ENCODE measurements at regions not wholly inside any gene's neighbourhood (a gene's known extent, or its start where the extent isn't known, plus 50 kb on each side); places are given as distances from the start of the nearest gene placed in this dataset.

GRCh38 chr6:104473021-104473429 lies 386.7 kb downstream of the HACE1 start:
- Histone ChIP-seq H3K27me3 (no peaks in the 10 kb centered on the region), H3K9me3 (no peaks in the 10 kb centered on the region), H3K27ac (no peak overlapping the region), H3K36me3 (no peaks in the 10 kb centered on the region), H3K4me1 (no peaks in the 10 kb centered on the region), H3K4me3 (no peak overlapping the region)
- TF ChIP-seq, protein P1, sequence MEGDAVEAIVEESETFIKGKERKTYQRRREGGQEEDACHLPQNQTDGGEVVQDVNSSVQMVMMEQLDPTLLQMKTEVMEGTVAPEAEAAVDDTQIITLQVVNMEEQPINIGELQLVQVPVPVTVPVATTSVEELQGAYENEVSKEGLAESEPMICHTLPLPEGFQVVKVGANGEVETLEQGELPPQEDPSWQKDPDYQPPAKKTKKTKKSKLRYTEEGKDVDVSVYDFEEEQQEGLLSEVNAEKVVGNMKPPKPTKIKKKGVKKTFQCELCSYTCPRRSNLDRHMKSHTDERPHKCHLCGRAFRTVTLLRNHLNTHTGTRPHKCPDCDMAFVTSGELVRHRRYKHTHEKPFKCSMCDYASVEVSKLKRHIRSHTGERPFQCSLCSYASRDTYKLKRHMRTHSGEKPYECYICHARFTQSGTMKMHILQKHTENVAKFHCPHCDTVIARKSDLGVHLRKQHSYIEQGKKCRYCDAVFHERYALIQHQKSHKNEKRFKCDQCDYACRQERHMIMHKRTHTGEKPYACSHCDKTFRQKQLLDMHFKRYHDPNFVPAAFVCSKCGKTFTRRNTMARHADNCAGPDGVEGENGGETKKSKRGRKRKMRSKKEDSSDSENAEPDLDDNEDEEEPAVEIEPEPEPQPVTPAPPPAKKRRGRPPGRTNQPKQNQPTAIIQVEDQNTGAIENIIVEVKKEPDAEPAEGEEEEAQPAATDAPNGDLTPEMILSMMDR (IDR thresholded peaks at IDR 0.05): no peak
- no peak for TF ChIP-seq POLR2A (IDR thresholded peaks at IDR 0.05)
- no peak for TF ChIP-seq POLR2AphosphoS5 (IDR thresholded peaks at IDR 0.05)
- no peak for TF ChIP-seq EP300 (IDR thresholded peaks at IDR 0.05; ENCODE audit: low read depth)
- in situ Hi-C loops (cut with MboI; ENCODE audit: low pct_ligation_motif_present in 1 of 4, low pct_unique_long_range_greater_than_20kb in 1 of 4, low sequenced_read_pairs in 3 of 4): no loop called here
- no peak for DNase-seq
- 60 to 68% methylated on average over 1 to 4 of the region's 4 CpGs for WGBS, 2 donors (ENCODE audit: low coverage in 1 of 2)
- intact Hi-C loops (cut with DNase I; ENCODE audit: low total_unique reads): no loop called here

DNA sequence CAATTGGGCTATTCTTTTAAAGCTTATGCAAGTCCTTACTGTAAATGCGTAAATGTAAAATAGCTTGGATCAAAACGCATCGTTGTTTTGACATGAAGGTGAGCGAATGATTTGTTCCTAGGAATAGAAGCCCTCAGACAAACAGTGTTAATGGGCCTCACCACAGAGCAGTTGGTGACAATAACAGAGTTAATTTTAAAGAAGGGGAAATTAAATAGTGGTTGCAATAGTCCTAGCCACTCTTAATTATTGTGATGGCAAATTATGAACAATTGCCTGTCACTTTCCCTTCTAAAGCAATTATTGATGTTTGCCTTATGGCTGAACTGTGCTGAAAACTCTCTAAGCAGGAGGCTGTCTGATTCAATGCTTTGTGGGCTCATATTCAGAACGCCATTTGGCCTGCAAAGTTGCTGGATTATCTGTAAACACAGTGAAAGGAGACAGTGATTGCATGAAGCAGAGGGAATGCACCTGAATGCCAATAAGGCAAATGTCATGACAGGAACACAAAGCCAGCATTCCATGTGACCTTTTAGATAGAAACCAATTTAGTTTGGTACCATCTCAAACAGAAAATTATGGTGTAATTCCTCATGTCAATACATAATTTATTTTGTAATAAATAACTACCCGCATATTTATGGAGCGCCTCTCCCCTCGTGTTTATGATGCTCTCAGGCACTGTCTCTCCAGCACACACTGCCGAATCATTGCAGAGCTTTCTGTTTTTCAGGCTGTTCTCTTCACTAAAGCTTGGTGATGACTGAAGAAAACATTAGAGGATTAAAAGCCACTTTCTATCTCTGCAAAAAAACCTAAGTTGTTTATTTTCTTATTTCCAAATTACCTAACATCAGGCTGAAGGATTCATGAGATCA lies 387.5 kb downstream of the HACE1 start:
- DNase-seq: no peak
- Histone ChIP-seq H3K4me1 (no peaks in the 10 kb centered on the region), H3K4me3 (no peak overlapping the region), H3K36me3 (no peaks in the 10 kb centered on the region), H3K27ac (no peak overlapping the region), H3K27me3 (no peaks in the 10 kb centered on the region), H3K9me3 (no peaks in the 10 kb centered on the region)
- WGBS, 2 donors (ENCODE audit: low coverage in 1 of 2): 65 to 67% methylated on average over 8 to 9 of the region's 9 CpGs
- TF ChIP-seq POLR2AphosphoS5 (IDR thresholded peaks at IDR 0.05): no peak
- TF ChIP-seq, protein P1 (IDR thresholded peaks at IDR 0.05): no peak
- no peak for TF ChIP-seq EP300 (IDR thresholded peaks at IDR 0.05; ENCODE audit: low read depth)
- in situ Hi-C loops (cut with MboI; ENCODE audit: low pct_ligation_motif_present in 1 of 4, low pct_unique_long_range_greater_than_20kb in 1 of 4, low sequenced_read_pairs in 3 of 4) (no loop called here), intact Hi-C loops (cut with DNase I; ENCODE audit: low total_unique reads) (no loop called here)

GRCh38 chr6:104466306-104466705 lies 393.4 kb downstream of the HACE1 start:
- Histone ChIP-seq H3K9me3 (no peaks in the 10 kb centered on the region), H3K36me3 (no peaks in the 10 kb centered on the region), H3K4me3 (no peak overlapping the region), H3K4me1 (no peaks in the 10 kb centered on the region), H3K27me3 (no peaks in the 10 kb centered on the region), H3K27ac (no peak overlapping the region)
- in situ Hi-C loops (cut with MboI; ENCODE audit: low pct_ligation_motif_present in 1 of 4, low pct_unique_long_range_greater_than_20kb in 1 of 4, low sequenced_read_pairs in 3 of 4): no loop called here
- intact Hi-C loops (cut with DNase I; ENCODE audit: low total_unique reads): no loop called here
- no peak for DNase-seq
- TF ChIP-seq, protein P1 (IDR thresholded peaks at IDR 0.05): no peak
- TF ChIP-seq EP300 (IDR thresholded peaks at IDR 0.05; ENCODE audit: low read depth): no peak
- TF ChIP-seq POLR2AphosphoS5 (IDR thresholded peaks at IDR 0.05): no peak
- no peak for TF ChIP-seq POLR2A (IDR thresholded peaks at IDR 0.05)

DNA sequence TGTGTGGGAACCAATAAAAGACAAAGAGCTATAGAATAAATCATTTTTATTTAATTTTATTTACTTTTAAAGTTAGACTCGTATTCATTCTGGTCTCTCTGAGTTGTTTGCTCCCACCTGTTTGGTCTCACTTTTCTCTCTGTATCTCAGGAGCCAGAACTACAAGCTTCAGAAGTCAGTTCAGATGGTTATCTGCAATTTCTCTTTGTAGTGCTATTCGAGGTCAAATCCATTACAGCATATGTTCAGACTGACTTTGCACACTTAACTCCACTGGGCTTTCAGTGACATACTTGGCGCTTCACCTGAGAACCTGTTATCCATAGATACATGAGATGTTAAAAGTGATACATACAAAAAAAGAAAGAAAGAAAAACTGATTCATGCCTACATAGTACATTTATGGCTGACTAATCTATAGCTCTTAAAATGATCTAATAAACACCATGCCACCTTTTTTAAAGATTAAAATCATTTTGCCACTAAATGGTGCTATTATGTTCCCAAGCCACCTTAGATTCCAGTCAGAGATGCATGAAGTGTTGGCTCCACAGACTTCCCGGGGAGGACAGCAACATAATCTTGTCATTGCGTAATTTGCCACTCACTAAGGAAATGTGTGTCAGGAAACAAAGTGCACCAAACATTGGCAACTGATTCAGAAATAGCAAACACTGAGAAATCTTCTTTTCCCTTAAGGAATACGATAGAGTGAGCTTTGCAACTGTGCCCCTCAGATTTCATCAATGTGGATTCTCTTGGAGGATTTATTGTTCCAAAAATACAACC lies 396.7 kb downstream of the HACE1 start:
- in situ Hi-C loops (cut with MboI; ENCODE audit: low pct_ligation_motif_present in 1 of 4, low pct_unique_long_range_greater_than_20kb in 1 of 4, low sequenced_read_pairs in 3 of 4): no loop called here

More for the DNA sequence above, 396.7 kb downstream of the HACE1 start:
- WGBS, 2 donors (ENCODE audit: low coverage in 1 of 2): 54 to 63% methylated on average over 6 of the region's 6 CpGs
- intact Hi-C loops (cut with DNase I; ENCODE audit: low total_unique reads): no loop called here
- H3K27ac ChIP-seq: no peak overlapping the region
- no peak for DNase-seq
- H3K4me1 ChIP-seq: no peaks in the 10 kb centered on the region
- no peak overlapping the region for H3K4me3 ChIP-seq
- H3K27me3 ChIP-seq: no peaks in the 10 kb centered on the region
- no peaks in the 10 kb centered on the region for H3K36me3 ChIP-seq
- H3K9me3 ChIP-seq: no peaks in the 10 kb centered on the region
- no peak for TF ChIP-seq POLR2AphosphoS5 (IDR thresholded peaks at IDR 0.05)
